CD4-positive, alpha-beta memory T cell (primary cell): ENCODE measurements at regions not wholly inside any gene's neighbourhood (a gene's known extent, or its start where the extent isn't known, plus 50 kb on each side); places are given as distances from the start of the nearest gene placed in this dataset.

Experiments
- CTCF ChIA-PET: fragments of 350-600 bp; sonication (Branson Sonifier 250); formaldehyde crosslinking; loops from one replicate; lab custom pipeline; 2021; ENCODE audit warnings: inconsistent platforms; ENCODE audit not compliant: partially characterized antibody; lab: Charles Lee
- POLR2A ChIA-PET: fragments of 350-600 bp; sonication (Branson Sonifier 250); formaldehyde crosslinking; loops from one replicate; lab custom pipeline; 2021; ENCODE audit not compliant: partially characterized antibody; lab: Charles Lee
- DNase-seq, 5 donors: peaks; one replicate each; pipeline versions ENCODE4 v3.0.0 to v3.0.0-alpha.2; 2020 to 2022; ENCODE audit warnings: mixed read lengths in 1 of 5
- H3K27ac ChIP-seq: one replicate; pipeline ENCODE4 v1.7.0; 2013; ENCODE audit warnings: low read depth, low read length
- H3K27me3 ChIP-seq: 2 replicates; pipeline ENCODE4 v1.7.0; 2013; ENCODE audit warnings: mild to moderate bottlenecking, low read length, moderate library complexity; ENCODE audit not compliant: insufficient read depth
- H3K36me3 ChIP-seq: 2 replicates; pipeline ENCODE4 v1.7.0; 2013; ENCODE audit warnings: mild to moderate bottlenecking, low read length, moderate library complexity; ENCODE audit not compliant: insufficient read depth
- H3K4me1 ChIP-seq: 2 replicates; pipeline ENCODE4 v1.7.0; 2013; ENCODE audit warnings: mild to moderate bottlenecking, low read length, moderate library complexity; ENCODE audit not compliant: insufficient read depth
- H3K4me3 ChIP-seq, 2 donors: one replicate each; pipeline ENCODE4 v1.7.0; 2013; ENCODE audit warnings: low read length in 2 of 2, mild to moderate bottlenecking in 1 of 2
- H3K9me3 ChIP-seq, 2 donors: one replicate each; pipeline ENCODE4 v1.7.0; 2013; ENCODE audit warnings: low read length in 2 of 2, control low read depth in 1 of 2; ENCODE audit not compliant: control insufficient read depth in 1 of 2
- H3K27ac Mint-ChIP-seq, 7 donors: one replicate each; pipeline ENCODE4 v1.8.0; 2020 to 2021; ENCODE audit warnings: mixed read lengths in 7 of 7, mild to moderate bottlenecking in 6 of 7, inconsistent platforms in 3 of 7, moderate library complexity in 3 of 7
- H3K27me3 Mint-ChIP-seq, 2 donors: one replicate each; pipeline ENCODE4 v1.8.0; 2020 to 2021; ENCODE audit warnings: mixed read lengths in 2 of 2
- H3K36me3 Mint-ChIP-seq, 2 donors: one replicate each; pipeline ENCODE4 v1.8.0; 2020 to 2021; ENCODE audit warnings: mixed read lengths in 2 of 2, inconsistent platforms in 1 of 2, mild to moderate bottlenecking in 1 of 2
- H3K4me1 Mint-ChIP-seq, 4 donors: one replicate each; pipeline ENCODE4 v1.8.0; 2020 to 2021; ENCODE audit warnings: mixed read lengths in 4 of 4, mild to moderate bottlenecking in 1 of 4
- H3K4me3 Mint-ChIP-seq, 8 donors: one replicate each; pipeline ENCODE4 v1.8.0; 2020 to 2021; ENCODE audit warnings: mixed read lengths in 8 of 8, mild to moderate bottlenecking in 7 of 8, moderate library complexity in 6 of 8, inconsistent platforms in 3 of 8
- H3K9me3 Mint-ChIP-seq, 8 donors: one replicate each; pipeline ENCODE4 v1.8.0; 2020 to 2021; ENCODE audit warnings: mixed read lengths in 8 of 8, mild to moderate bottlenecking in 5 of 8, inconsistent platforms in 3 of 8, moderate library complexity in 1 of 8
- intact Hi-C: fragments of 100-400 bp; cut with micrococcal nuclease; formaldehyde crosslinking; loops from one replicate; pipeline ENCODE4 v1.15.1; 2023

DNA sequence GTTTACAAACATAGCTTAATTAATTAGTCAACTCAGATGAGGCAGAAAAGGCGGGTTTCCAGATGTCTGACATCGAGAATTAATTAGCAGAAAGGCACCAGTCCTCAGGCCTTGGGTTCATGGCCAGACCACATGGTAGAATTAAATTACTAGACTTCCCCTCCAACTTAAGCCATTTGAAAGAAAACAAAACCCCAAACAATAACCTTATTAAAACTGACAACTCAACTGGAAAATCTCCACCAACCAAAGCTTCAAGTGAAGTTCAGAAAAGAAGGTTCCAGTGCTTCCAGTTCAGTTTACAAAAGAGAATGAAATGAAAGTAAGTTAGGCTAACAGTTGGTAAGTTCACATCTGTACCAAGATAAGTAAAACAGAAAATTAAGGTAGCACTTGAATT is 349.5 kb downstream of the GRIN2B start:
- Histone ChIP-seq H3K27ac (no peak overlapping the region), H3K4me3 (no peak overlapping the region), H3K9me3 (no peaks in the 10 kb centered on the region), H3K4me1 (no peaks in the 10 kb centered on the region), H3K36me3 (no peaks in the 10 kb centered on the region), H3K27me3 (no peaks in the 10 kb centered on the region)
- no peak for DNase-seq
- Mint-ChIP-seq H3K4me3 (no peak overlapping the region), H3K4me1 (no peaks in the 10 kb centered on the region), H3K36me3 (no peaks in the 10 kb centered on the region), H3K27me3 (peaks cover 0 to 3% of the 10 kb centered on the region in 2 donors), H3K27ac (no peak overlapping the region), H3K9me3 (peaks cover 0 to 2% (median 0%) of the 10 kb centered on the region in 8 donors)
- ChIA-PET CTCF (no interaction called here), POLR2A (no interaction called here)
- intact Hi-C loops: no loop called here

DNA sequence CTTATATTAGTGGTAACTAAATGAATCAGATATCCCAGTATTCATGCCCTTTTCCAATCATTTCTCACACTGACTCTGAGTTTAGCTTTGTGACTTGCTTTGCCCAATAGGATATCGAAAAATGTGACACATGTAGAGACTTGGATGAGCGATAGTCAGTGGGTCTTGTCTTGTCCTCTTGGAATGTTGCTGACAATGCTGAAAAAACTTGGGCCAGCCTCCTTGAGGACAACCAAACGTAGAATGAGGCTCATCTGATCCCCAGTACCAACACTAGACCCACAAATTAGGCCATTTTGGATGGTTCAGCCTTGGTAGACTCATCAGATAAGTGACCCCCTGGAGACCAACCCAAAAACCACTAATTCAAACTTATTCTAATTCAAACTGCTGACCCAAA is 351.0 kb downstream of the GRIN2B start:
- no peaks in the 10 kb centered on the region for H3K27me3 ChIP-seq
- H3K9me3 Mint-ChIP-seq: peaks cover 0 to 2% (median 0%) of the 10 kb centered on the region in 8 donors
- peaks cover 0 to 3% of the 10 kb centered on the region in 2 donors for H3K27me3 Mint-ChIP-seq
- H3K4me3 Mint-ChIP-seq: no peak overlapping the region
- ChIA-PET CTCF (no interaction called here), POLR2A (no interaction called here)
- H3K27ac Mint-ChIP-seq: no peak overlapping the region
- no peaks in the 10 kb centered on the region for H3K4me1 ChIP-seq
- DNase-seq: no peak
- H3K4me1 Mint-ChIP-seq: no peaks in the 10 kb centered on the region
- H3K36me3 Mint-ChIP-seq: no peaks in the 10 kb centered on the region
- no peaks in the 10 kb centered on the region for H3K36me3 ChIP-seq
- intact Hi-C loops: no loop called here
- H3K4me3 ChIP-seq: no peak overlapping the region
- no peak overlapping the region for H3K27ac ChIP-seq
- no peaks in the 10 kb centered on the region for H3K9me3 ChIP-seq

DNA sequence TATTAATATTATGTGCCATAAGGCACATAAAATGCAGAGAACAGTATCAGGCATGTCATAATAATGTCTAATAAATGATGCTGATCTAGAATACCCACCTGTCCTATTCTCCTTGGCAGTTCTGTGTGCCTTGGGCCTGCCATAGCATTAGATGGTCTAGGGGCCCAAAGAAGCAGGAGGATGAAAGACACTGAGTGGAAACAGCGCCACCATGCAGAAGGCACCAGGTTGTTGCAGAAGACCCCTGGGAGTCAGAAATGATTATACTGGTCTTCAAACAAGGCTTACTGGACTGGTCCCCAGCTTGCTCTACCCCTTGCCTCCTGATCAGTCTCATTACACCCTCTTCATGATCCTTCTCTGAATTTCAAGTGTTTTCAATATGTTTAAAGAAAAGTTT is 353.3 kb downstream of the GRIN2B start:
- ChIA-PET POLR2A (no interaction called here), CTCF (no interaction called here)
- no peak overlapping the region for H3K27ac Mint-ChIP-seq

DNA sequence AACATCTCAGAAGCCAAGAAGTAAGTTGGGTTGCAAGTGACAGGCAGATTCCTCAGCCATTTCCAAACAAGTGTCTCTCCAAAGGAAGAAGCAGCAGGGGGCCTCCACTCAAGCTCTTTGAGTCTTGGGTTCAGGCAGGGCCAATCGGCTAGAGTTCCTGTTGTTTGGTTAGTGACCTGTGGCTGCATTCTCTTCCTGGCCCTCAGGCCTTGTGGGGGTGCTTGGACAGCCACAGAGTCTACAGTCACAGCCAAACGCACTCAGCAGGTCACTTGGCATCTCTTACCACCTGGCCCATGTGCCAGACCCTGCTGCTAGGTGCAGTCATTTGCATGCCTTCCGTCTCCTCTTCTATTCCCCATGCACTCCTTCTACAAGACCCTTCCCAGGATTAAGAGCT is 353.9 kb downstream of the GRIN2B start:
- no peaks in the 10 kb centered on the region for H3K36me3 ChIP-seq
- no peak overlapping the region for H3K4me3 ChIP-seq
- Mint-ChIP-seq H3K36me3 (no peaks in the 10 kb centered on the region), H3K27ac (no peak overlapping the region), H3K4me3 (no peak overlapping the region), H3K4me1 (no peaks in the 10 kb centered on the region), H3K9me3 (peaks cover 0 to 2% (median 0%) of the 10 kb centered on the region in 8 donors), H3K27me3 (peaks cover 0 to 3% of the 10 kb centered on the region in 2 donors)
- no peak for DNase-seq
- no peaks in the 10 kb centered on the region for H3K9me3 ChIP-seq
- POLR2A ChIA-PET: no interaction called here
- H3K4me1 ChIP-seq: no peaks in the 10 kb centered on the region
- no peaks in the 10 kb centered on the region for H3K27me3 ChIP-seq
- CTCF ChIA-PET: no interaction called here
- H3K27ac ChIP-seq: no peak overlapping the region
- intact Hi-C loops: no loop called here

More for the DNA sequence above, 353.3 kb downstream of the GRIN2B start:
- no peaks in the 10 kb centered on the region for H3K27me3 ChIP-seq
- peaks cover 0 to 2% (median 0%) of the 10 kb centered on the region in 8 donors for H3K9me3 Mint-ChIP-seq
- no peaks in the 10 kb centered on the region for H3K36me3 Mint-ChIP-seq
- H3K36me3 ChIP-seq: no peaks in the 10 kb centered on the region
- H3K27me3 Mint-ChIP-seq: peaks cover 0 to 3% of the 10 kb centered on the region in 2 donors
- H3K4me3 Mint-ChIP-seq: no peak overlapping the region
- H3K4me1 ChIP-seq: no peaks in the 10 kb centered on the region
- H3K9me3 ChIP-seq: no peaks in the 10 kb centered on the region
- no peak overlapping the region for H3K4me3 ChIP-seq
- DNase-seq: no peak
- intact Hi-C loops: no loop called here
- H3K4me1 Mint-ChIP-seq: no peaks in the 10 kb centered on the region
- no peak overlapping the region for H3K27ac ChIP-seq

DNA sequence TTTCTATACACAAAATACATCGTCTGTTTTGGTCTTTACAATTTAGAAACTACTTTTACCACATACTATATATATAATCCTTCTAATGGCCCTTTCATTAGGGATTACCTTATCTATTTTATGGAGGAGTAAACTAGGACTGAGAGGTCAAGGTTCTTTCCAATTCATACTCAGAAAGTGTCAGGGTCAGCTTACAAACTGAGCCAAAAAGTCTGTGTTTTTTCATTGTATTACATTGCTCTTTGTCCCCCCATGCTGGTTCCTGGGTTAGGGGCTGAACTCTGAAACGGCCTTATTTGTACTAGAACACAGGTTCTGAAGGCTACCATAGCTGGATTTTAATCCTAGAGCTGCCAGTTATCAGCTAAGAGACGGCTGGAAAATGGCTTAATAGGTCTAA is 368.1 kb downstream of the GRIN2B start:
- intact Hi-C loops: no loop called here
- Mint-ChIP-seq H3K9me3 (peaks cover 0 to 5% (median 0%) of the 10 kb centered on the region in 8 donors), H3K27ac (no peak overlapping the region), H3K27me3 (no peaks in the 10 kb centered on the region), H3K36me3 (no peaks in the 10 kb centered on the region), H3K4me1 (no peaks in the 10 kb centered on the region), H3K4me3 (no peak overlapping the region)
- no peak for DNase-seq
- Histone ChIP-seq H3K27me3 (no peaks in the 10 kb centered on the region), H3K4me3 (no peak overlapping the region), H3K9me3 (no peaks in the 10 kb centered on the region), H3K27ac (no peak overlapping the region), H3K36me3 (no peaks in the 10 kb centered on the region), H3K4me1 (no peaks in the 10 kb centered on the region)
- CTCF ChIA-PET: no interaction called here
- POLR2A ChIA-PET: no interaction called here

DNA sequence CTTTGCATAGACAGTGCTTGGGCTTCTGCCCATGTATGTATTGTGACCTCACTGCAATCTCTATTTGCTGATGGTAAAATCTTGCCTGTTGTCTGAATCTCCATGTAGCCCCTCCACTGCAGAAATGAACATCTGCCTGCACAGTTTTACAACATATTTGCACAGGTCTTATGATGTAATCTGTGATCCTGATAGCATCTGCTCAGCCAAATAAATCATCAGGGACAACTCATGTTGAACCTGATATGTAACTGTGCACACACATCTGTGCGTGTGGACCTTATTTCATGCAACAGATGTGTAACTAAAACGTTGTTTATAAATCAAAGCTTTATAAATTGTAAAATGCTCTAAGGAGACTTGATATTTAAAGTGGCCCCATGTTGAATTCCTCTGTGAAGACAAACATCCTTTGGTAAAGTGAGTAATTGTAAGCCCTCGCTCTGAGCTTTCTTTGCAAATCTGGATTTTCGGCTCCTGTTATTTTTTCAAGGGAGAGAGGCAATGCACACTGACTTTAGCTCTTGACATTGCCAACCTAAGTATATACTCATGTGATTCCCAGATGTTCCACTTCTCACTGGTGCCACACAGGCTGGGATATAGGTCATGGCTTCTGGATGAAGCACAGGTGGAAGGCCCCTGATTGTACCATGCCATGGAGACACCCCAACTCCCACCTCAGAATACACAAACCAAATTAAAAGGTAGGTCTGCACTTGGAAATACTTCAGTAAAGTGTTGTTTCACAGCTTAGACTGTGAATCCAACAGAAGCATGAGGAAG is 371.3 kb downstream of the GRIN2B start:
- Mint-ChIP-seq H3K27me3 (no peaks in the 10 kb centered on the region), H3K36me3 (no peaks in the 10 kb centered on the region), H3K27ac (no peak overlapping the region), H3K4me3 (no peak overlapping the region), H3K4me1 (no peaks in the 10 kb centered on the region), H3K9me3 (peaks cover 0 to 3% (median 0%) of the 10 kb centered on the region in 8 donors)
- intact Hi-C loops: no loop called here
- H3K36me3 ChIP-seq: no peaks in the 10 kb centered on the region
- H3K27me3 ChIP-seq: no peaks in the 10 kb centered on the region
- H3K9me3 ChIP-seq: no peaks in the 10 kb centered on the region
- H3K4me1 ChIP-seq: no peaks in the 10 kb centered on the region
- DNase-seq: no peak
- no peak overlapping the region for H3K4me3 ChIP-seq
- H3K27ac ChIP-seq: no peak overlapping the region
- ChIA-PET POLR2A (no interaction called here), CTCF (no interaction called here)

DNA sequence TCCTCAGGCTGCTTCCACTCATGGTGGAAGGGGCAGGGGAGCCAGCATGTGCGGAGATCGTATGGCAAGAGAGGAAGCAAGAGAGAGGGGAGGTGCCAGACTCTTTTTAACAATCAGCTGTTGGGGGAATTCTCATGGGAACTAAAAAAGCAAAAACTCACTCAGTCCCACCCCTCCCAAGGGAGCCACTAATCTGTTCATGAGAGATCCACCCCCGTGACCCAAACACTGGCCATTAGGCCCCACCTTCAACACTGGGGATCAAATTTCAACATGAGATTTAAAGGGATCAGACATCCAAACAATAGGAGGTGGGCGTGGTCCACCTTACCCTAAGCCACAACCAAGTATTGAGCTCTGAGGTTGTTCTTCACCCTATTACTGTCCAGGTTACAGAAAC is 375.1 kb downstream of the GRIN2B start:
- CTCF ChIA-PET: no interaction called here
- H3K27ac ChIP-seq: no peak overlapping the region
- Mint-ChIP-seq H3K27ac (no peak overlapping the region), H3K36me3 (no peaks in the 10 kb centered on the region), H3K4me3 (no peak overlapping the region), H3K27me3 (no peaks in the 10 kb centered on the region), H3K4me1 (no peaks in the 10 kb centered on the region), H3K9me3 (peaks cover 0 to 3% (median 0%) of the 10 kb centered on the region in 8 donors)
- POLR2A ChIA-PET: no interaction called here
- H3K4me1 ChIP-seq: no peaks in the 10 kb centered on the region
- no peaks in the 10 kb centered on the region for H3K27me3 ChIP-seq
- H3K4me3 ChIP-seq: no peak overlapping the region
- no peaks in the 10 kb centered on the region for H3K9me3 ChIP-seq
- intact Hi-C loops: no loop called here
- H3K36me3 ChIP-seq: no peaks in the 10 kb centered on the region
- DNase-seq: no peak
